GM18511 (cell line): ENCODE measurements at regions not wholly inside any gene's neighbourhood (a gene's known extent, or its start where the extent isn't known, plus 50 kb on each side); places are given as distances from the start of the nearest gene placed in this dataset.

Source experiments
- ATAC-seq: cut with Tn5 transposase; IDR thresholded peaks from one replicate; pipeline ENCODE4 v1.9.1; 2021; ENCODE audit warnings: mild to moderate bottlenecking, moderate library complexity; ENCODE audit not compliant: unreplicated experiment

- ATAC-seq, result no peak
These were observed 1418.8 kb downstream of the MRPL39 start for GRCh38 chr21:24188506-24188905.

- no peak for ATAC-seq
These were observed 1424.2 kb downstream of the MRPL39 start for GRCh38 chr21:24183077-24183476.

DNA sequence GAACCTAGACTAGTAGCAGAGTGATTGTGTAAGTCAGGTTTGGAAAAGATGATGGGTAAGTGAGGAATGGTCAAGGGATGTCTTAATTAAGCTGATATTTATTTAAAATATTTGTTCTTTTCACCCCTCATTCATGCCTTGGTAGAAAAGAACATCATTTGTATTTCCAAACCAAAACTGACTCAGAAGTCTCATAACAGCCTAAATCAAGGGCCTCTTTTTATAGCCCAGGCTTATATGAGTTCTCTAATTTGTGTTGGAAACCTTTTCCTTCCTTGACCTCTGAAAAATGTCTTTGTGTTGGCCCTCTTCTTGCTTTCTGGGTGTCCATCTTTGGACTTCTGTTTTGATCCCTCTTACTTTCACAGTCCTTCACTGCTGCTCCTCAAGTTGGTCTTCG is 1428.2 kb downstream of the MRPL39 start:
- no peak for ATAC-seq

- ATAC-seq, result no peak
These were observed 1432.2 kb downstream of the MRPL39 start for GRCh38 chr21:24175106-24175505.

DNA sequence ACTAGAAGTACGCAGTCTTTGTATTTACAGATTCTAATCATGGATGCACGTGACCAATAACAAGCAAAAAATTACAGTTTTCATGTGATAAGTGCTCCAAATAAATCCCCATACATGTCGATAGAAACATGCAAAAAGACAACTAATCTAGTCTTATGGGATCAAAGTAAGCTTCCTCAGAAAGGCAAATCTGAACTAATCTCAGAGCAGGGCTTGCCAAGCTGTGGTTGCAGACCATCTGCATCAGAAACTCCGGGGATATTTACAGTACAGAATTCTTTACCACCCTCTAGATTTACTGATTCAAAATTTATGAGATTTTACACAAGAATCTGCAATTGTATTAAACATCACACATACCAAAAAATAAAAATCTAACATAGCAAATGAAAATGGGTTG is 1435.5 kb downstream of the MRPL39 start:
- no peak for ATAC-seq

DNA sequence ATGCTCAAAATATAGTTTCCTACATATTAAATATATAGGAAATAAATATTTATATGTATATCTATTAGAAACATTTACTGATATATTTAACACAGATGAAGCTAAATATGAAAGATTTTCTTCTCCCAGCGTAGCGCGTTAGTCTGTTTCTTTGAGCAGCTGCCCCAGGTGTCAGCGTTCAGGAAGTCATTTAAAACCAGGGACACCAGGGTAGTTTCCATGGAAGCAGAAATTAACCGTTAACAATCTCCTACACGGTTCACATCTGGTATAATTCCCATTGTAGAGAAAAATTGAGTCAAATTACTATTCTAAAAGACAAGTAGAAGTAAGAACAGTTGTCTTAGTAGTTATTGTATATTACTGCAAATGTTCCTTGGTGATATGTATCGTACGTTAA is 1443.7 kb downstream of the MRPL39 start:
- no peak for ATAC-seq

GRCh38 chr21:24160528-24160927 is 1446.8 kb downstream of the MRPL39 start:
- ATAC-seq, result no peak

- ATAC-seq, result no peak
These were observed 1454.1 kb downstream of the MRPL39 start for GRCh38 chr21:24153137-24153536.

GRCh38 chr21:24150753-24151152 is 1456.5 kb downstream of the MRPL39 start:
- ATAC-seq, result no peak

GRCh38 chr21:24148461-24148860 is 1458.8 kb downstream of the MRPL39 start:
- ATAC-seq, result no peak

DNA sequence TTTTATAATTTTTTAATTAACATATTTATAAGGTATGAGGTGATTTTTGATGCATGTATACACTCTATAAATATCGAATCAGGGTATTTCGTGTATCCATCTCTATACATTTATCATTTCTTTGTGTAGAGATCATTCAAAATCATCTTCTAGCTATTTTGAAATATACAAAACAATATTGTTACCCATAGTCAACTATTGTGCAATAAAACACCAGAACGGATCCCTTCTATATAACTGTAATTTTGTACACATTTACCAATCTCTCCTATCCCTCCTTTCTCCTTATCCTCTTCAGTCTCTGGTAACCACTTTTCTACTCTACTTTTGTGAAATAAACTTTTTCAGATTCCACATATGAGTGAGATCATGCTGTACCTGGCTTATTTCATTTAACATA is 1459.6 kb downstream of the MRPL39 start:
- no peak for ATAC-seq

DNA sequence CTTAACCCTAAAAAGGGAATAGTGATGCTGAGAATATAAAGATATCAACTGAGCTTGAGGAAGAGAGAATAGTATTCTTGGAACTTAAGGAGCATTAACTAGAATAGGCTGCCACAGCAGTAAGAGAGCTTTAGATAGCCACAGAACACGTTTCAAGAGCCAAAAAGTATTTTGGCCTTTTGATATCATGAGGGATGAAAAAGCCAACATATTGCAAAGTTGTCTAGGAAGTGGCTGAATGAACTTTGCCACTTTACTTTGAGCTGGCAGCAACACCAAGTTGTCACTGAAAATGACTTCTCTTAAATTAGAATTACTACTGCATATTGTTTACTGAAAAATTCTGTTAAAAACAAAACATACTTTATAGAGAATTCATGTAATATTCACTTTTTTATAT is 1476.2 kb downstream of the MRPL39 start:
- ATAC-seq, result no peak

- ATAC-seq, result no peak
These were observed 1479.6 kb downstream of the MRPL39 start for GRCh38 chr21:24127651-24128050.

GRCh38 chr21:24123785-24124184 is 1483.5 kb downstream of the MRPL39 start:
- ATAC-seq, result no peak

GRCh38 chr21:24118738-24119459 is 1488.4 kb downstream of the MRPL39 start:
- ATAC-seq, result no peak

DNA sequence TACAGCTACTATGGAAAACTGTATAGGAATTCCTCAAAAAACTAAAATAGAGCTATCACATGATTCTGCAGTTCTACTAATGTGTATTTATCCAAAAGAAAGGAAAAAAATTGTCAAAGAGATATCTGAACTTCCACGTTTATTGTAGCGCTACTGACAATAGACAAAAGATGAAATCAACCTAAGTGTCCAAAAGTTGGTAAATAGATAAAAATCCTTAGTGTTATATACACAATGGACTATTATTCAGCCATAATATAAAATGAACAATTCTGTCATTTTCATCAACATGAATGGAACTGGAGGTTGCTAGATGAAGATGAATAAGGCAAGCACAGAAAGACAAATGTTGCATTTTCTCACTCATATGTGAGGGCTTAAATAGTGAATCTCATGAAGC is 1492.1 kb downstream of the MRPL39 start:
- no peak for ATAC-seq

DNA sequence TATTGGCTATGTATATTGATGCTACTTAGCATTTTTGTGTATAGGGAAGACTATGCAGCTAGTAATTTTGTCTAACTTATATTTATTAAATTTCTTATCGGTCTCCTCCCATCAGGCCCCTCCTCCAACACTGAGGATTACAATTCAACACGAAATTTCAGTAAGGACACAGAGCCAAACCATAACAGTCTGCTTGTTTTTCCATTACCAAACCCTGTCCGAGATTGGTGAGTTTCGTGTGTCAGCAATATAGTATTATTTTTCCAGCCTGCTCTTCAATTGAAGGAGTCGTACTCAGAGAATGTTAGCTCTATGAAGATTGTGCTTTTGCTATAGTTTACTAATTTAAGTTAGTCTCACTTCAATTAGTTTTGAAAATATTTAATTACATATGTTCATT is 1495.3 kb downstream of the MRPL39 start:
- ATAC-seq, result no peak

GRCh38 chr21:24110846-24111245 is 1496.4 kb downstream of the MRPL39 start:
- ATAC-seq, result no peak

GRCh38 chr21:24097181-24097580 is 1510.1 kb downstream of the MRPL39 start:
- no peak for ATAC-seq

DNA sequence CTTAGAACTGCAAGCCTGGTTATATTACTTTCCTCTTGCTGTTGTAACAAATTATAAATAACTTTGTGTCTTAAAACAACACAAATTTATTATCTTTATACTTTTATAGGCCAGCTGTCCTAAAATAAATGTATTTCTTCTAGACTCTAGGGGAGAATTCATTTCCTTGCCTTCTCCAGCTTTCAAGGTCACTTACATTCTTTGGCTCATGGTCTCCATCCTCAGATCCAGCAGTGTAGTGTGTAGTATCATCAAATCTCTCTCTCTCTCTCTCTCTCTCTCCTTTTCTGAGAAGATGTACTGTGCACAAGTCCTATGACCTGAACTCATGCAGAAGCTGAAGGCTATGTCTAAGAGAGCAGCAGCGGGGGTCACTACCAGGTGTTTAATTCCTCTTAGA is 1510.6 kb downstream of the MRPL39 start:
- ATAC-seq, result no peak

DNA sequence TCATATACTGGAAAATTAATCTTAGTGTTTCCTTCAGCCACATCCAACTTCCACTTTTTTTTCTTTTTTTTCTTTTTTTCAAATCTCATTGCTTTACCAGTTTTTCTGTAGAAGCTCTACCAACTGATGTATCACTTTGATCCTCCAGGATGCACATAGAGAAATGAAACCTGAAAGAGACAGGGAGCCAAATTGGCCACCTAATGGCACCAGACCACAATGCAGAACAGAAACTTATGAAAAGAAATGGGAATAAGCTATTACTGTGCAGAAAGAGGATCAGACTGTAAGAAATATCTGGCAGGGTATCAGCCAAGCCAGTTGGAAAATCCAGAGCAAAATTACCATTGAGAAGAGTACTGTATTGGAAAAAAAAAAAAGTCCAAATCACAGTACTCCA is 1514.2 kb downstream of the MRPL39 start:
- no peak for ATAC-seq

GRCh38 chr21:24076179-24076578 is 1531.1 kb downstream of the MRPL39 start:
- ATAC-seq, result no peak

- no peak for ATAC-seq
These were observed 1551.6 kb downstream of the MRPL39 start for GRCh38 chr21:24055696-24056095.
